Activated T-cell treated with anti-CD3 and anti-CD28 coated beads, Interleukin-2, amount 50 U/mL, for 24 hours (primary cell): ENCODE measurements at regions not wholly inside any gene's neighbourhood (a gene's known extent, or its start where the extent isn't known, plus 50 kb on each side); places are given as distances from the start of the nearest gene placed in this dataset.

ENCODE experiments used
- DNase-seq: peaks from one replicate; pipeline ENCODE4 v3.0.0-alpha.2; 2020
- H3K27ac Mint-ChIP-seq: 2 replicates; pipeline ENCODE4 v1.8.0; 2020; ENCODE audit warnings: mild to moderate bottlenecking, mixed read lengths
- H3K27me3 Mint-ChIP-seq: 2 replicates; pipeline ENCODE4 v1.8.0; 2020; ENCODE audit warnings: mixed read lengths
- H3K36me3 Mint-ChIP-seq: 2 replicates; pipeline ENCODE4 v1.8.0; 2020; ENCODE audit warnings: low read depth, mixed read lengths
- H3K4me1 Mint-ChIP-seq: 2 replicates; pipeline ENCODE4 v1.8.0; 2020; ENCODE audit warnings: low read depth, mixed read lengths
- H3K4me3 Mint-ChIP-seq: 2 replicates; pipeline ENCODE4 v1.8.0; 2020; ENCODE audit warnings: mild to moderate bottlenecking, moderate library complexity, mixed read lengths
- H3K9me3 Mint-ChIP-seq: 2 replicates; pipeline ENCODE4 v1.8.0; 2020; ENCODE audit warnings: mixed read lengths

- Mint-ChIP-seq H3K27me3 (no peaks in the 10 kb centered on the region), H3K4me3 (no peak overlapping the region), H3K36me3 (peaks cover 38% of the 10 kb centered on the region), H3K4me1 (no peaks in the 10 kb centered on the region), H3K9me3 (no peaks in the 10 kb centered on the region), H3K27ac (no peak overlapping the region)
- no peak for DNase-seq
Measured at GRCh38 chr3:127033171-127033570, 50.3 kb downstream of the PLXNA1 start.

- H3K36me3 Mint-ChIP-seq, result peaks cover 33% of the 10 kb centered on the region
- DNase-seq, result no peak
- H3K4me3 Mint-ChIP-seq, result no peak overlapping the region
- H3K27me3 Mint-ChIP-seq, result no peaks in the 10 kb centered on the region
- no peaks in the 10 kb centered on the region for H3K9me3 Mint-ChIP-seq
- no peaks in the 10 kb centered on the region for H3K4me1 Mint-ChIP-seq
- H3K27ac Mint-ChIP-seq, result no peak overlapping the region
Measured at GRCh38 chr3:127033786-127034185, 50.9 kb downstream of the PLXNA1 start.

GRCh38 chr3:127034195-127034989 lies 51.5 kb downstream of the PLXNA1 start:
- Mint-ChIP-seq H3K27ac (no peak overlapping the region), H3K4me1 (no peaks in the 10 kb centered on the region), H3K36me3 (peaks cover 30% of the 10 kb centered on the region), H3K4me3 (no peak overlapping the region), H3K9me3 (no peaks in the 10 kb centered on the region), H3K27me3 (no peaks in the 10 kb centered on the region)
- no peak for DNase-seq

- no peaks in the 10 kb centered on the region for H3K9me3 Mint-ChIP-seq
- no peaks in the 10 kb centered on the region for H3K4me1 Mint-ChIP-seq
- no peaks in the 10 kb centered on the region for H3K27me3 Mint-ChIP-seq
- H3K4me3 Mint-ChIP-seq, result no peak overlapping the region
- no peak overlapping the region for H3K27ac Mint-ChIP-seq
- H3K36me3 Mint-ChIP-seq, result peaks cover 30% of the 10 kb centered on the region
- no peak for DNase-seq
Measured at GRCh38 chr3:127034990-127035652, 52.2 kb downstream of the PLXNA1 start.

- Mint-ChIP-seq H3K9me3 (no peaks in the 10 kb centered on the region), H3K27me3 (no peaks in the 10 kb centered on the region), H3K4me1 (no peaks in the 10 kb centered on the region), H3K4me3 (no peak overlapping the region), H3K27ac (no peak overlapping the region), H3K36me3 (peaks cover 28% of the 10 kb centered on the region)
- no peak for DNase-seq
Measured at GRCh38 chr3:127035677-127036076, 52.8 kb downstream of the PLXNA1 start.

- Mint-ChIP-seq H3K36me3 (peaks cover 26% of the 10 kb centered on the region), H3K27me3 (no peaks in the 10 kb centered on the region), H3K4me1 (no peaks in the 10 kb centered on the region), H3K9me3 (no peaks in the 10 kb centered on the region), H3K27ac (no peak overlapping the region), H3K4me3 (no peak overlapping the region)
- DNase-seq, result no peak
Measured at GRCh38 chr3:127036209-127037020, 53.5 kb downstream of the PLXNA1 start.

- DNase-seq, result no peak
- Mint-ChIP-seq H3K36me3 (peaks cover 20% of the 10 kb centered on the region), H3K4me3 (no peak overlapping the region), H3K27me3 (no peaks in the 10 kb centered on the region), H3K4me1 (no peaks in the 10 kb centered on the region), H3K9me3 (no peaks in the 10 kb centered on the region), H3K27ac (no peak overlapping the region)
Measured at GRCh38 chr3:127037021-127037400, 54.1 kb downstream of the PLXNA1 start.

- DNase-seq, result no peak
- Mint-ChIP-seq H3K4me1 (no peaks in the 10 kb centered on the region), H3K9me3 (no peaks in the 10 kb centered on the region), H3K4me3 (no peak overlapping the region), H3K36me3 (peaks cover 16% of the 10 kb centered on the region), H3K27me3 (no peaks in the 10 kb centered on the region), H3K27ac (no peak overlapping the region)
Measured at GRCh38 chr3:127037418-127037841, 54.5 kb downstream of the PLXNA1 start.

GRCh38 chr3:127037971-127038446 lies 55.1 kb downstream of the PLXNA1 start:
- no peak overlapping the region for H3K27ac Mint-ChIP-seq
- peaks cover 10% of the 10 kb centered on the region for H3K36me3 Mint-ChIP-seq
- H3K27me3 Mint-ChIP-seq, result no peaks in the 10 kb centered on the region
- DNase-seq, result no peak
- H3K4me3 Mint-ChIP-seq, result no peak overlapping the region
- no peaks in the 10 kb centered on the region for H3K9me3 Mint-ChIP-seq
- no peaks in the 10 kb centered on the region for H3K4me1 Mint-ChIP-seq

- Mint-ChIP-seq H3K4me3 (no peak overlapping the region), H3K4me1 (no peaks in the 10 kb centered on the region), H3K36me3 (peaks cover 6% of the 10 kb centered on the region), H3K9me3 (no peaks in the 10 kb centered on the region), H3K27me3 (no peaks in the 10 kb centered on the region), H3K27ac (no peak overlapping the region)
- no peak for DNase-seq
Measured at GRCh38 chr3:127038466-127038865, 55.6 kb downstream of the PLXNA1 start.

GRCh38 chr3:127038923-127039581 lies 56.1 kb downstream of the PLXNA1 start:
- DNase-seq, result no peak
- peaks cover 3% of the 10 kb centered on the region for H3K36me3 Mint-ChIP-seq
- H3K9me3 Mint-ChIP-seq, result no peaks in the 10 kb centered on the region
- H3K4me3 Mint-ChIP-seq, result no peak overlapping the region
- H3K4me1 Mint-ChIP-seq, result no peaks in the 10 kb centered on the region
- H3K27me3 Mint-ChIP-seq, result no peaks in the 10 kb centered on the region
- no peak overlapping the region for H3K27ac Mint-ChIP-seq

- H3K27ac Mint-ChIP-seq, result no peak overlapping the region
- no peaks in the 10 kb centered on the region for H3K27me3 Mint-ChIP-seq
- no peak overlapping the region for H3K4me3 Mint-ChIP-seq
- H3K4me1 Mint-ChIP-seq, result no peaks in the 10 kb centered on the region
- H3K9me3 Mint-ChIP-seq, result no peaks in the 10 kb centered on the region
- DNase-seq, result no peak
- H3K36me3 Mint-ChIP-seq, result peaks cover 3% of the 10 kb centered on the region
Measured at GRCh38 chr3:127039719-127040118, 56.8 kb downstream of the PLXNA1 start.

GRCh38 chr3:127040216-127040615 lies 57.3 kb downstream of the PLXNA1 start:
- H3K9me3 Mint-ChIP-seq, result no peaks in the 10 kb centered on the region
- no peaks in the 10 kb centered on the region for H3K27me3 Mint-ChIP-seq
- no peak for DNase-seq
- H3K4me3 Mint-ChIP-seq, result no peak overlapping the region
- no peaks in the 10 kb centered on the region for H3K4me1 Mint-ChIP-seq
- H3K27ac Mint-ChIP-seq, result no peak overlapping the region
- H3K36me3 Mint-ChIP-seq, result no peaks in the 10 kb centered on the region

GRCh38 chr3:127041264-127041820 lies 58.4 kb downstream of the PLXNA1 start:
- Mint-ChIP-seq H3K4me1 (no peaks in the 10 kb centered on the region), H3K27ac (no peak overlapping the region), H3K4me3 (no peak overlapping the region), H3K9me3 (no peaks in the 10 kb centered on the region), H3K36me3 (no peaks in the 10 kb centered on the region), H3K27me3 (no peaks in the 10 kb centered on the region)
- no peak for DNase-seq
